ENCODE measurements at regions not wholly inside any gene's neighbourhood (a gene's known extent, or its start where the extent isn't known, plus 50 kb on each side); places are given as distances from the start of the nearest gene placed in this dataset.
A peak's percentile ranks its signal among the peaks of the same experiment; 100 is the strongest.

DNA sequence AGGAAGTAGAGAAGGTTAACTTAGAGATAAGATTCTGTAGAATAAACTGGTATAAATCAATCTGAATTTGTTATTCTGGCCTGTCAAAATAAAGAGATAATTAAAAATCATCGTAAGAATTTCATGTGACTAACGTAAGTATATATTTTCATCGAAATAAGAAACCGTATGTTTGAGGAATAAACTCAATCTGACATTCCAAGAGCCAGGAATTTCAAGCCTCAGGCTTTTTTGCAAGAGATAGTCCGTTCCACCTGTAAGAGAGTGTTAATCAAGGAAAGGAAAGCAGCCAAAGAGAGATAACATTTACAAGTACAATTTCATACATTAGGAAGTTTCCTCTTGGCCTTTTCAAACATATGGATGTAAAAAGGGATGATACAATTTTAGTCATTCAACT is 701.5 kb downstream of the CBLN2 start:
- Histone ChIP-seq H3K27me3 (no peaks in the 10 kb centered on the region), H3K4me3 (no peak overlapping the region), H3K27ac (no peak overlapping the region), H3K9me3 (no peaks in the 10 kb centered on the region), H3K36me3 (replicated peaks in 1 of 2; ENCODE audit: insufficient read depth in 1 of 2, low read depth in 2 of 2) (no peaks in the 10 kb centered on the region), H3K4me1 (no peaks in the 10 kb centered on the region)
- DNase-seq (no peak), ATAC-seq (no peak)
- intact Hi-C loops (cut with DNase I), result no loop called here
- TF ChIP-seq POLR2A (IDR thresholded peaks at IDR 0.05), result no peak
- TF ChIP-seq, protein P1, sequence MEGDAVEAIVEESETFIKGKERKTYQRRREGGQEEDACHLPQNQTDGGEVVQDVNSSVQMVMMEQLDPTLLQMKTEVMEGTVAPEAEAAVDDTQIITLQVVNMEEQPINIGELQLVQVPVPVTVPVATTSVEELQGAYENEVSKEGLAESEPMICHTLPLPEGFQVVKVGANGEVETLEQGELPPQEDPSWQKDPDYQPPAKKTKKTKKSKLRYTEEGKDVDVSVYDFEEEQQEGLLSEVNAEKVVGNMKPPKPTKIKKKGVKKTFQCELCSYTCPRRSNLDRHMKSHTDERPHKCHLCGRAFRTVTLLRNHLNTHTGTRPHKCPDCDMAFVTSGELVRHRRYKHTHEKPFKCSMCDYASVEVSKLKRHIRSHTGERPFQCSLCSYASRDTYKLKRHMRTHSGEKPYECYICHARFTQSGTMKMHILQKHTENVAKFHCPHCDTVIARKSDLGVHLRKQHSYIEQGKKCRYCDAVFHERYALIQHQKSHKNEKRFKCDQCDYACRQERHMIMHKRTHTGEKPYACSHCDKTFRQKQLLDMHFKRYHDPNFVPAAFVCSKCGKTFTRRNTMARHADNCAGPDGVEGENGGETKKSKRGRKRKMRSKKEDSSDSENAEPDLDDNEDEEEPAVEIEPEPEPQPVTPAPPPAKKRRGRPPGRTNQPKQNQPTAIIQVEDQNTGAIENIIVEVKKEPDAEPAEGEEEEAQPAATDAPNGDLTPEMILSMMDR (IDR thresholded peaks at IDR 0.05), result no peak
- 78 to 80% methylated on average over 5 of the region's 5 CpGs for WGBS, 2 donors

DNA sequence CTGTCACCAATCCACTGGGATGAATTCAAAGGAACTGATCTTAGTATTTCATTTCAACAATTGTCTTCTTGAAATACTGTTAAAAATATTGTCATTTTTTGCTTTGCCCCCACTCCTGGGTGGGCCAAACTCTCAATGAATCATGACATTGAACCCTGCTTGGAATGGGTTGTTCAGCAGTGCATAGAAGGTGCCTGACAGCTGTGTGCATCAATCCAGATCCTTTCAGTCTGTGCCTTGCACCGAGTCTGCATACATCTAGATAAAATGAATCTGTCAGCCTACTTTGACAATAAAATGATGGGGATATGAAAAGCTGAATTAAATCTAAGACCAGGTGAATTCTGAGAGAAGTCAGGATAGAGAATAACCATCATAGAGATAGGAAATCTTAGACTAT is 706.6 kb downstream of the CBLN2 start:
- WGBS, 2 donors, result 54 to 65% methylated on average over 1 of the region's 1 CpG
- H3K36me3 ChIP-seq (replicated peaks in 1 of 2; ENCODE audit: insufficient read depth in 1 of 2, low read depth in 2 of 2), result no peaks in the 10 kb centered on the region
- intact Hi-C loops (cut with DNase I), result no loop called here
- ATAC-seq (no peak), DNase-seq (no peak)
- H3K27me3 ChIP-seq, result no peaks in the 10 kb centered on the region
- no peak overlapping the region for H3K4me3 ChIP-seq
- no peak overlapping the region for H3K27ac ChIP-seq
- H3K4me1 ChIP-seq, result no peaks in the 10 kb centered on the region
- TF ChIP-seq, protein P1 (IDR thresholded peaks at IDR 0.05), result no peak
- TF ChIP-seq POLR2A (IDR thresholded peaks at IDR 0.05), result no peak
- no peaks in the 10 kb centered on the region for H3K9me3 ChIP-seq

DNA sequence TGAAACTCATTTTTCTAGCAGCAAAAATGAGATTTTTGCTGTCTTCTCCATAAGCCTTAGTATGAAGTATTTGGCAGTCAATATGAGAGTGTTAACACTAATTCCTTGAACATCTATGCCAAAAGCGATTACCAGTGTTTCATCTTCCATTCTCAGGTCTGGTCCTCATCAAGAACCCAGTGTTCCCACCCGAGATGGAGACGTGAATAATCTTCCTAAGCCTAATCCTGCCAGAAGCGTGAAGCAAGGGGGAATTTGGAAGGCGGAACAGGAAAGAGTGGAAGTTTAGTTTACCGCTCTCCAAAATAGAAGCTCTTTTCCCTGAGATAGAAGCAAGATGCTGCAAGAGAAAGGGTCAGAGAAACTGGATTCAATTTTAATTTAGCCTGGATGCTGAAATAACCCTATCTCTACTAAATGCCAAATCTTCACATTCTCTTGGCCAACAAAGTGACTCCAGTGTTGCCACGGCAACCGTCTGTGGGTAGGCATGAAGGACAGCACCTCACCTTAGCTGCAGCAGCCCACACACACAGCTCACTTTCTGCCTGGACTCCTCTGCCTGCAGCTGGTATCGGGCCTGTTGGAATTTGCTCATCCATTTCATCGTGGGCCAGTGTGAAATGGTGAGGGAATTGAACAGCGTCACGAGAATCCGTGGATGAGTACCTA is 711.1 kb downstream of the CBLN2 start:
- H3K9me3 ChIP-seq, result no peaks in the 10 kb centered on the region
- TF ChIP-seq, protein P1 (IDR thresholded peaks at IDR 0.05), result no peak
- no peak for TF ChIP-seq POLR2A (IDR thresholded peaks at IDR 0.05)
- no peak overlapping the region for H3K4me3 ChIP-seq
- WGBS, 2 donors, result 87 to 88% methylated on average over 13 of the region's 13 CpGs
- no peak for DNase-seq
- no peaks in the 10 kb centered on the region for H3K36me3 ChIP-seq (replicated peaks in 1 of 2; ENCODE audit: insufficient read depth in 1 of 2, low read depth in 2 of 2)
- H3K27me3 ChIP-seq, result no peaks in the 10 kb centered on the region
- H3K4me1 ChIP-seq, result no peaks in the 10 kb centered on the region
- no peak for ATAC-seq
- intact Hi-C loops (cut with DNase I), result no loop called here
- no peak overlapping the region for H3K27ac ChIP-seq

DNA sequence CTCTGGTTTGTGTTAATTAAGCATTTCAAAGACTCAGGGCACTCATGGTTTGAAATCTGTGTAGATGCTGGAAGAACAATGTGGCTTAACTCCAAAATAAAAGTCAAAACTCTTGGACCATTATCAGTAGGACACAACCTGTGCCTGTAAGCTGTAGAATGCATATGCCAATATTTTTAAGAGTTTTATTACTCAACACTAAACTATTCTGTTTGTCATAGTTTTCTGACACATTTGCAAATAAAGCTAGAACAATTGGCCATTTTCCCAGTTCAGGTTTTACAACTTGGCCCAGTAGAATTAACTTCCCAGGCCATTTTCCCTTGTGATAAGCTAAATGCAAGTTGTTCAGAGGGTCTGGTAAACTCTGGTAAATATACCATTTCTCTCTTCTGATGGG is 713.1 kb downstream of the CBLN2 start:
- H3K27ac ChIP-seq, result peak overlapping the region in 2 of 4 donors; percentile 11 to 60
- intact Hi-C loops (cut with DNase I), result no loop called here
- ATAC-seq, result peak; percentile 95
- no peak overlapping the region for H3K4me3 ChIP-seq
- TF ChIP-seq, protein P1 (IDR thresholded peaks at IDR 0.05), result no peak
- no peak for TF ChIP-seq POLR2A (IDR thresholded peaks at IDR 0.05)
- H3K27me3 ChIP-seq, result no peaks in the 10 kb centered on the region
- no peaks in the 10 kb centered on the region for H3K4me1 ChIP-seq
- H3K36me3 ChIP-seq (replicated peaks in 1 of 2; ENCODE audit: insufficient read depth in 1 of 2, low read depth in 2 of 2), result no peaks in the 10 kb centered on the region
- no peaks in the 10 kb centered on the region for H3K9me3 ChIP-seq
- peak in 2 of 4 donors; percentile 20 to 22 for DNase-seq

DNA sequence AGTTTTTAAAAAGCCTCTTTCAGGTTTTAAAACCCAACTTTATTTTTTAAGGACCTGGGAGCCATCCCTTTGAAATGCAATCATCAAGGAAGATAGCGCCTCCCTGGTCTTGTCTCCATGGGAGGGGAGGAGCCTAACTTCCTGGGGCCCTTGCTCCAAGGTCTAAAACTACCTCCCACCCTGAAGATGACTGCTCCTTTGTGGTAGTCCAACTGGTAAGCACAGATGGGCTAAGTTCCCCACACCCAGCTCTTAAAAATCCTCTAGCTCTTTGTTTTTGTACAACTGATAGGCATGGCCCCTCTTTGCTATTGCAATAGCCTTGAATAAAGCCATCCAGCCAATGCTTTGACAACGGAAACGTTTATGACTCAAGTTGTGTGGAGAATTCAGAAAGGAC is 716.8 kb downstream of the CBLN2 start:
- Histone ChIP-seq H3K9me3 (no peaks in the 10 kb centered on the region), H3K36me3 (replicated peaks in 1 of 2; ENCODE audit: insufficient read depth in 1 of 2, low read depth in 2 of 2) (no peaks in the 10 kb centered on the region), H3K27me3 (no peaks in the 10 kb centered on the region), H3K4me1 (no peaks in the 10 kb centered on the region), H3K27ac (no peak overlapping the region), H3K4me3 (no peak overlapping the region)
- TF ChIP-seq POLR2A (IDR thresholded peaks at IDR 0.05), result no peak
- TF ChIP-seq, protein P1 (IDR thresholded peaks at IDR 0.05), result no peak
- intact Hi-C loops (cut with DNase I), result no loop called here
- no peak for DNase-seq
- 58 to 82% methylated on average over 3 of the region's 3 CpGs for WGBS, 2 donors
- ATAC-seq, result no peak
